H9 (cell line): ENCODE measurements at regions not wholly inside any gene's neighbourhood (a gene's known extent, or its start where the extent isn't known, plus 50 kb on each side); places are given as distances from the start of the nearest gene placed in this dataset.

Experiments used
- DNase-seq: peaks from one replicate; pipeline ENCODE4 v3.0.0-alpha.2; 2017
- H2AFZ ChIP-seq: one replicate; pipeline ENCODE4 v1.6.1; 2013; ENCODE audit warnings: mild to moderate bottlenecking, low read length, control low read depth, moderate library complexity
- H2AK5ac ChIP-seq: 2 replicates; pipeline ENCODE4 v1.6.1; 2013; ENCODE audit warnings: low read length, control low read depth, mixed read lengths; ENCODE audit not compliant: insufficient read length
- H2BK120ac ChIP-seq: one replicate; pipeline ENCODE4 v1.6.1; 2013; ENCODE audit warnings: low read depth, mild to moderate bottlenecking, low read length, control low read depth, inconsistent platforms; ENCODE audit not compliant: poor library complexity, severe bottlenecking
- H2BK12ac ChIP-seq: 2 replicates; pipeline ENCODE4 v1.6.1; 2013; ENCODE audit warnings: low read length, control low read depth, mixed read lengths, low read depth; ENCODE audit not compliant: insufficient read length
- H2BK15ac ChIP-seq: 2 replicates; pipeline ENCODE4 v1.6.1; 2013; ENCODE audit warnings: low read depth, low read length, control low read depth
- H2BK20ac ChIP-seq: one replicate; pipeline ENCODE4 v1.6.1; 2013; ENCODE audit warnings: low read depth, mild to moderate bottlenecking, low read length, control low read depth, inconsistent platforms; ENCODE audit not compliant: poor library complexity, severe bottlenecking
- H2BK5ac ChIP-seq: 2 replicates; pipeline ENCODE4 v1.6.1; 2013; ENCODE audit warnings: low read length, control low read depth, mixed read lengths; ENCODE audit not compliant: insufficient read length
- H3K14ac ChIP-seq: 2 replicates; pipeline ENCODE4 v1.6.1; 2013; ENCODE audit warnings: low read length, control low read depth; ENCODE audit not compliant: insufficient read depth
- H3K18ac ChIP-seq: 2 replicates; pipeline ENCODE4 v1.6.1; 2013; ENCODE audit warnings: low read depth, mild to moderate bottlenecking, mixed read lengths, low read length, control low read depth; ENCODE audit not compliant: insufficient read length
- H3K23ac ChIP-seq: 2 replicates; pipeline ENCODE4 v1.6.1; 2013; ENCODE audit warnings: low read length, control low read depth, mixed read lengths, low read depth; ENCODE audit not compliant: insufficient read length
- H3K23me2 ChIP-seq: 2 replicates; pipeline ENCODE4 v1.6.1; 2013; ENCODE audit warnings: low read depth, mild to moderate bottlenecking, mixed read lengths, low read length, control low read depth; ENCODE audit not compliant: insufficient read length, poor library complexity, severe bottlenecking
- H3K27ac ChIP-seq: 2 replicates; pipeline ENCODE4 v1.5.1; 2013; ENCODE audit warnings: low read length, control low read depth, mixed read lengths, low read depth; ENCODE audit not compliant: insufficient read length
- H3K27me3 ChIP-seq: 2 replicates; pipeline ENCODE4 v1.6.1; 2013; ENCODE audit warnings: low read length, control low read depth, inconsistent platforms; ENCODE audit not compliant: insufficient read depth
- H3K4ac ChIP-seq: 2 replicates; pipeline ENCODE4 v1.6.1; 2013; ENCODE audit warnings: low read depth, mild to moderate bottlenecking, control low read depth, inconsistent platforms, low read length, moderate library complexity
- H3K4me1 ChIP-seq: 2 replicates; pipeline ENCODE4 v1.6.1; 2013; ENCODE audit warnings: low read length, control low read depth, inconsistent platforms; ENCODE audit not compliant: insufficient read depth
- H3K4me2 ChIP-seq: 2 replicates; pipeline ENCODE4 v1.6.1; 2013; ENCODE audit warnings: low read length, control low read depth, mixed read lengths; ENCODE audit not compliant: insufficient read length, insufficient read depth
- H3K56ac ChIP-seq: 2 replicates; pipeline ENCODE4 v1.6.1; 2013; ENCODE audit warnings: low read depth, mild to moderate bottlenecking, mixed read lengths, low read length, control low read depth; ENCODE audit not compliant: insufficient read length
- H3K79me1 ChIP-seq: 2 replicates; pipeline ENCODE4 v1.6.1; 2013; ENCODE audit warnings: low read depth, mild to moderate bottlenecking, moderate library complexity, low read length, control low read depth, inconsistent platforms; ENCODE audit not compliant: insufficient read depth, poor library complexity, severe bottlenecking
- H3K79me2 ChIP-seq: 2 replicates; pipeline ENCODE4 v1.6.1; 2013; ENCODE audit warnings: low read length, control low read depth, inconsistent platforms; ENCODE audit not compliant: insufficient read depth
- H3K9ac ChIP-seq: 2 replicates; pipeline ENCODE4 v1.6.1; 2013; ENCODE audit warnings: low read length, control low read depth, mixed read lengths; ENCODE audit not compliant: insufficient read length; ENCODE audit errors: extremely low read depth
- H3K9me3 ChIP-seq: one replicate; pipeline ENCODE4 v1.6.1; 2013; ENCODE audit warnings: low read depth, low read length, inconsistent platforms; ENCODE audit not compliant: control insufficient read depth
- H3T11ph ChIP-seq: one replicate; pipeline ENCODE4 v1.6.1; 2013; ENCODE audit warnings: mild to moderate bottlenecking, low read length, control low read depth, inconsistent platforms
- H4K20me1 ChIP-seq: one replicate; pipeline ENCODE4 v1.6.1; 2013; ENCODE audit not compliant: control insufficient read depth, insufficient read length, insufficient read depth
- H4K5ac ChIP-seq: 2 replicates; pipeline ENCODE4 v1.6.1; 2013; ENCODE audit warnings: low read depth, mild to moderate bottlenecking, mixed read lengths, low read length, control low read depth; ENCODE audit not compliant: insufficient read length
- H4K8ac ChIP-seq: replicated peaks from 2 replicates; pipeline ENCODE4 v1.6.1; 2013; ENCODE audit warnings: low read length, control low read depth, mixed read lengths, low read depth; ENCODE audit not compliant: insufficient read length
- H4K91ac ChIP-seq: 2 replicates; pipeline ENCODE4 v1.6.1; 2013; ENCODE audit warnings: low read depth, mild to moderate bottlenecking, moderate library complexity, mixed read lengths, low read length, control low read depth; ENCODE audit not compliant: insufficient read length
- H3K27ac Mint-ChIP-seq, 3 experiments: 2 replicates in 2 of 3; 3 replicates in 1 of 3; pipeline ENCODE4 v1.8.0; 2020 to 2021; ENCODE audit warnings: mixed read lengths in 3 of 3, mild to moderate bottlenecking in 1 of 3, moderate library complexity in 1 of 3
- H3K27me3 Mint-ChIP-seq: 2 replicates; pipeline ENCODE4 v1.8.0; 2021; ENCODE audit warnings: low read depth, mild to moderate bottlenecking, moderate library complexity, mixed read lengths
- H3K36me3 Mint-ChIP-seq, 3 experiments: 2 replicates in 2 of 3; 3 replicates in 1 of 3; pipeline ENCODE4 v1.8.0; 2020 to 2021; ENCODE audit warnings: low read depth in 3 of 3, mixed read lengths in 3 of 3; ENCODE audit not compliant: insufficient read depth in 1 of 3
- H3K4me1 Mint-ChIP-seq, 2 experiments: 2 replicates each; pipeline ENCODE4 v1.8.0; 2020; ENCODE audit warnings: mixed read lengths in 2 of 2
- H3K4me3 Mint-ChIP-seq, 2 experiments: 2 replicates in 1 of 2; 3 replicates in 1 of 2; pipeline ENCODE4 v1.8.0; 2020 to 2021; ENCODE audit warnings: mild to moderate bottlenecking in 2 of 2, mixed read lengths in 2 of 2, moderate library complexity in 1 of 2
- H3K9me3 Mint-ChIP-seq, 2 experiments: 2 replicates in 1 of 2; 3 replicates in 1 of 2; pipeline ENCODE4 v1.8.0; 2020; ENCODE audit warnings: mild to moderate bottlenecking in 2 of 2, mixed read lengths in 2 of 2, moderate library complexity in 1 of 2
- WGBS: extraction: QIAGEN DNeasy Blood & Tissue Kit; methylation state at CpG from one replicate; pipeline ENCODE4 v1.1.7; 2013; ENCODE audit warnings: missing lambda C conversion rate, low lambda C conversion rate, mixed read lengths; ENCODE audit not compliant: insufficient read length; ENCODE audit errors: extremely low coverage; 5-methylcytosine and 5-hydroxymethylcytosine counted together
- TF ChIP-seq, protein P1 (sequence below): fragments of 200-600 bp; sonication (generic); conservative IDR thresholded peaks from 3 replicates; pipeline ENCODE4 v1.8.0; 2021; ENCODE audit warnings: antibody characterized with exemption, mild to moderate bottlenecking

DNA sequence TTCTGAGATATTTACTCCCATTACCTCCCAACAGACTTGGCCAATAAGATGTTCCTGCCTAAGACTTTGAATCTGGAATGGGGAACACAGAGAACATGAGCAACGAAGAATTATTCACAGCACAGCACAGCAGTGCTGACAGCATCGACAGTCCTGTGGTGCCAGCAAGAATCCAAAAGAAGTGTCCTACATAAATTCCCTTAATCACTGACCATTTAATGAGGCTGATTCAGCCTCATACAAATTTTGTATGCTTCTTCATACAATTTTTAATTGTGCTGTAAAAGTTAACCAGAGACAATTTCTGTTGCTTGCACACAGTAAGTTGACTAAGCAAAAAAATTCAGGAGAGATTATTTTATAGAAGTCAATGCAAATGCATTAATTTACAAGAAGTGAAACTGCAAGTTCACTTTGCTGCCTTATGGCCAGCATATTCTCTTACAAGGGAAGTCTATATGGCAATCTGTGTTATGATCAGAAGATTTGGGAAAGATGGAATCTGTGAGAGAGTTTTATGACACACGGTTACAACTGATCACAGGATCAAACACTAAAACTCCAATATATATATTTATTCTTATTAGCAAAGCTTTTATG lies 855.9 kb downstream of the LTN1 start:
- no peak overlapping the region for H3K14ac ChIP-seq
- H3K4me1 ChIP-seq, result no peaks in the 10 kb centered on the region
- H3K9ac ChIP-seq, result no peak overlapping the region
- no peak overlapping the region for H2BK12ac ChIP-seq
- no peaks in the 10 kb centered on the region for H3K79me1 ChIP-seq
- Mint-ChIP-seq H3K9me3 (peaks cover 18 to 21% of the 10 kb centered on the region in 2 experiments; a peak in 4 of 5 replicates), H3K27ac (no peak overlapping the region), H3K4me3 (no peak overlapping the region), H3K4me1 (no peaks in the 10 kb centered on the region), H3K27me3 (no peaks in the 10 kb centered on the region), H3K36me3 (peaks cover 8 to 17% (median 10%) of the 10 kb centered on the region in 3 experiments; a peak in 6 of 7 replicates)
- H4K5ac ChIP-seq, result no peak overlapping the region
- no peak overlapping the region for H4K8ac ChIP-seq
- no peaks in the 10 kb centered on the region for H3K79me2 ChIP-seq
- no peak overlapping the region for H3K18ac ChIP-seq
- H4K91ac ChIP-seq, result no peak overlapping the region
- H2BK15ac ChIP-seq, result no peak overlapping the region
- TF ChIP-seq, protein P1, sequence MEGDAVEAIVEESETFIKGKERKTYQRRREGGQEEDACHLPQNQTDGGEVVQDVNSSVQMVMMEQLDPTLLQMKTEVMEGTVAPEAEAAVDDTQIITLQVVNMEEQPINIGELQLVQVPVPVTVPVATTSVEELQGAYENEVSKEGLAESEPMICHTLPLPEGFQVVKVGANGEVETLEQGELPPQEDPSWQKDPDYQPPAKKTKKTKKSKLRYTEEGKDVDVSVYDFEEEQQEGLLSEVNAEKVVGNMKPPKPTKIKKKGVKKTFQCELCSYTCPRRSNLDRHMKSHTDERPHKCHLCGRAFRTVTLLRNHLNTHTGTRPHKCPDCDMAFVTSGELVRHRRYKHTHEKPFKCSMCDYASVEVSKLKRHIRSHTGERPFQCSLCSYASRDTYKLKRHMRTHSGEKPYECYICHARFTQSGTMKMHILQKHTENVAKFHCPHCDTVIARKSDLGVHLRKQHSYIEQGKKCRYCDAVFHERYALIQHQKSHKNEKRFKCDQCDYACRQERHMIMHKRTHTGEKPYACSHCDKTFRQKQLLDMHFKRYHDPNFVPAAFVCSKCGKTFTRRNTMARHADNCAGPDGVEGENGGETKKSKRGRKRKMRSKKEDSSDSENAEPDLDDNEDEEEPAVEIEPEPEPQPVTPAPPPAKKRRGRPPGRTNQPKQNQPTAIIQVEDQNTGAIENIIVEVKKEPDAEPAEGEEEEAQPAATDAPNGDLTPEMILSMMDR, result no peak
- no CpG with 5 or more reads among the region's 3 CpGs for WGBS
- H2BK20ac ChIP-seq, result no peak overlapping the region
- H2AFZ ChIP-seq, result no peak overlapping the region
- H2AK5ac ChIP-seq, result no peak overlapping the region
- no peak overlapping the region for H3T11ph ChIP-seq
- no peak overlapping the region for H3K4me2 ChIP-seq
- no peaks in the 10 kb centered on the region for H4K20me1 ChIP-seq
- no peak overlapping the region for H2BK5ac ChIP-seq
- H3K4ac ChIP-seq, result no peak overlapping the region
- H3K9me3 ChIP-seq, result peaks cover 7% of the 10 kb centered on the region
- no peaks in the 10 kb centered on the region for H3K23me2 ChIP-seq
- no peak overlapping the region for H2BK120ac ChIP-seq
- no peaks in the 10 kb centered on the region for H3K27me3 ChIP-seq
- no peak overlapping the region for H3K23ac ChIP-seq
- H3K27ac ChIP-seq, result no peak overlapping the region
- H3K56ac ChIP-seq, result no peak overlapping the region
- DNase-seq, result no peak
